ENCODE measurements at regions not wholly inside any gene's neighbourhood (a gene's known extent, or its start where the extent isn't known, plus 50 kb on each side); places are given as distances from the start of the nearest gene placed in this dataset.
"Not testable (repeated sequence)": the region's sequence is repeated elsewhere in the genome, so short reads cannot be mapped to it uniquely, and the experiment has no call there.

GRCh38 chr5:60023255-60023654 is 129.7 kb upstream of the PDE4D start:
- H3K36me3 ChIP-seq (ENCODE audit: insufficient read depth, low read length) = no peaks in the 10 kb centered on the region
- TF ChIP-seq, protein P1, sequence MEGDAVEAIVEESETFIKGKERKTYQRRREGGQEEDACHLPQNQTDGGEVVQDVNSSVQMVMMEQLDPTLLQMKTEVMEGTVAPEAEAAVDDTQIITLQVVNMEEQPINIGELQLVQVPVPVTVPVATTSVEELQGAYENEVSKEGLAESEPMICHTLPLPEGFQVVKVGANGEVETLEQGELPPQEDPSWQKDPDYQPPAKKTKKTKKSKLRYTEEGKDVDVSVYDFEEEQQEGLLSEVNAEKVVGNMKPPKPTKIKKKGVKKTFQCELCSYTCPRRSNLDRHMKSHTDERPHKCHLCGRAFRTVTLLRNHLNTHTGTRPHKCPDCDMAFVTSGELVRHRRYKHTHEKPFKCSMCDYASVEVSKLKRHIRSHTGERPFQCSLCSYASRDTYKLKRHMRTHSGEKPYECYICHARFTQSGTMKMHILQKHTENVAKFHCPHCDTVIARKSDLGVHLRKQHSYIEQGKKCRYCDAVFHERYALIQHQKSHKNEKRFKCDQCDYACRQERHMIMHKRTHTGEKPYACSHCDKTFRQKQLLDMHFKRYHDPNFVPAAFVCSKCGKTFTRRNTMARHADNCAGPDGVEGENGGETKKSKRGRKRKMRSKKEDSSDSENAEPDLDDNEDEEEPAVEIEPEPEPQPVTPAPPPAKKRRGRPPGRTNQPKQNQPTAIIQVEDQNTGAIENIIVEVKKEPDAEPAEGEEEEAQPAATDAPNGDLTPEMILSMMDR (conservative IDR thresholded peaks at IDR 0.05; ENCODE audit: low read length) = no peak
- TF ChIP-seq EZH2phosphoT487 (IDR thresholded peaks at IDR 0.05; ENCODE audit: borderline replicate concordance) = no peak
- H3K79me2 ChIP-seq (ENCODE audit: insufficient read depth, low read length) = no peaks in the 10 kb centered on the region
- H3K27me3 ChIP-seq (ENCODE audit: insufficient read depth, low read length, poor library complexity, severe bottlenecking) = no peaks in the 10 kb centered on the region
- H3K9me3 ChIP-seq (ENCODE audit: insufficient read depth, low read depth, low read length) = no peaks in the 10 kb centered on the region
- no peak overlapping the region for H2AFZ ChIP-seq (ENCODE audit: low read length)
- no peaks in the 10 kb centered on the region for H3K9me2 ChIP-seq (replicated peaks; ENCODE audit: low read depth, low read length)
- no peak overlapping the region for H3K4me3 ChIP-seq (ENCODE audit: low read length, poor library complexity, severe bottlenecking)
- no peak overlapping the region for H3K4me2 ChIP-seq (ENCODE audit: low read depth, low read length, poor library complexity, severe bottlenecking)
- H3K4me1 ChIP-seq (ENCODE audit: insufficient read depth, low read length, poor library complexity, severe bottlenecking) = no peaks in the 10 kb centered on the region
- H3K9ac ChIP-seq (ENCODE audit: low read depth, low read length, poor library complexity, severe bottlenecking) = no peak overlapping the region
- H4K20me1 ChIP-seq (ENCODE audit: insufficient read depth, low read length, poor library complexity, severe bottlenecking) = no peaks in the 10 kb centered on the region
- H3F3A ChIP-seq (ENCODE audit: low read depth) = no peaks in the 10 kb centered on the region

DNA sequence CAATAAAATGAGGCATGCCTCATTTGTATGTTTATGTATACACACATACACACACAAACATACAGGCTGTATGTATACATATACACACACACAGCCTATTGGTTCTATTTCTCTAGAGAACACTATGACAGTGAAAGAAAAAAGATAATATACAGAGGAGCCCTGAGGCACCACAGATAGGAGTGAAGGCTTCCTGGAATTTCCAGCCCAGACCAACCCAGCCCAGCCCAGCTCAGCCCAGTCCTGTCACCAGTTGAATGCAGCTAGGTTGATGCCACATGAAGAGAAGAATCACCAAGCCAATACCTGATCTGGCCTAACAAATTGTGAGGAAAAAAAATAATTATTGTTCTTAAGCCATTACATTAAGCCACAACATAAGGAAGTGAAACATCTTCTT is 126.9 kb upstream of the PDE4D start:
- no peaks in the 10 kb centered on the region for H3K79me2 ChIP-seq (ENCODE audit: insufficient read depth, low read length)
- H3K9me3 ChIP-seq (ENCODE audit: insufficient read depth, low read depth, low read length) = no peaks in the 10 kb centered on the region
- H3K27me3 ChIP-seq (ENCODE audit: insufficient read depth, low read length, poor library complexity, severe bottlenecking) = no peaks in the 10 kb centered on the region
- H3K4me3 ChIP-seq (ENCODE audit: low read length, poor library complexity, severe bottlenecking) = no peak overlapping the region
- H3F3A ChIP-seq (ENCODE audit: low read depth) = no peaks in the 10 kb centered on the region
- H3K4me2 ChIP-seq (ENCODE audit: low read depth, low read length, poor library complexity, severe bottlenecking) = no peak overlapping the region
- H4K20me1 ChIP-seq (ENCODE audit: insufficient read depth, low read length, poor library complexity, severe bottlenecking) = no peaks in the 10 kb centered on the region
- no peak overlapping the region for H3K9ac ChIP-seq (ENCODE audit: low read depth, low read length, poor library complexity, severe bottlenecking)
- H3K36me3 ChIP-seq (ENCODE audit: insufficient read depth, low read length) = no peaks in the 10 kb centered on the region
- no peak overlapping the region for H2AFZ ChIP-seq (ENCODE audit: low read length)
- TF ChIP-seq EZH2phosphoT487 (IDR thresholded peaks at IDR 0.05; ENCODE audit: borderline replicate concordance) = no peak
- TF ChIP-seq, protein P1 (conservative IDR thresholded peaks at IDR 0.05; ENCODE audit: low read length) = no peak
- H3K9me2 ChIP-seq (replicated peaks; ENCODE audit: low read depth, low read length) = no peaks in the 10 kb centered on the region
- no peaks in the 10 kb centered on the region for H3K4me1 ChIP-seq (ENCODE audit: insufficient read depth, low read length, poor library complexity, severe bottlenecking)

DNA sequence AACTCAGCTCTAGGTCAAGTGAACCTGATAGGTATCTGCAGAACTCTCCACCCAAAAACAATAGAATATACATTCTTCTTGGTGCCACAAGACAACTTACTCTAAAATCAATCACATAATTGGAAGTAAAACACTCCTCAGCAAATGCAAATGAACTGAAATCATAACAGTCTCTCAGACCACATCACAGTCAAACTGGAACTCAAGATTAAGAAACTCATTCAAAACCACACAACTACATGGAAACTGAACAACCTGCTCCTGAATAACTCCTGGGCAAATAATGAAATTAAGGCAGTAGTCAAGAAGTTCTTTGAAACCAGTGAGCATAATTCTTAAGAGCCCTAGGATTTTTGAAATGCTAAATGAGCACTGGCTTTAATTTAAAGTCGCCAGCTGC is 125.4 kb upstream of the PDE4D start:
- H3F3A ChIP-seq (ENCODE audit: low read depth) = not testable (repeated sequence)

DNA sequence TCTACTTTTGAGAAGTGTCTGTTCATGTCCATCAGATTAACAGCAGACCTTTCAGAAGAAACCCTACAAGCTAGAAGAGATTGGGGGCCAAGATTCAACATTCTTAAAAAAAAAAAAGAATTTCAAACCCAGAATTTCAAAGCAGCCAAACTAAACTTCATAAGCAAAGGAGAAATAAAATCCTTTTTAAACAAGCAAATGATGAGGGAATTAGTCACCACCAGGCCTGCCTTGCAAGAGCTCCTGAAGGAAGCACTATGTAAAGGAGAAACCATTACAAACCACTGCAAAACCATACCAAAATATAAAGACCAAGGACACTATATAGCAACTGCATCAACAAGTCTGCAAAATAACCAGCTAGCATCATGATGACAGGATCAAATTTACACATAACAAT is 124.6 kb upstream of the PDE4D start:
- no peaks in the 10 kb centered on the region for H3F3A ChIP-seq (ENCODE audit: low read depth)
- H3K9me2 ChIP-seq (replicated peaks; ENCODE audit: low read depth, low read length) = no peaks in the 10 kb centered on the region
- H3K79me2 ChIP-seq (ENCODE audit: insufficient read depth, low read length) = no peaks in the 10 kb centered on the region
- TF ChIP-seq, protein P1 (conservative IDR thresholded peaks at IDR 0.05; ENCODE audit: low read length) = no peak
- TF ChIP-seq EZH2phosphoT487 (IDR thresholded peaks at IDR 0.05; ENCODE audit: borderline replicate concordance) = no peak
- no peaks in the 10 kb centered on the region for H3K9me3 ChIP-seq (ENCODE audit: insufficient read depth, low read depth, low read length)
- H3K9ac ChIP-seq (ENCODE audit: low read depth, low read length, poor library complexity, severe bottlenecking) = no peak overlapping the region
- no peak overlapping the region for H3K4me2 ChIP-seq (ENCODE audit: low read depth, low read length, poor library complexity, severe bottlenecking)
- H3K4me1 ChIP-seq (ENCODE audit: insufficient read depth, low read length, poor library complexity, severe bottlenecking) = no peaks in the 10 kb centered on the region
- no peaks in the 10 kb centered on the region for H3K36me3 ChIP-seq (ENCODE audit: insufficient read depth, low read length)
- no peaks in the 10 kb centered on the region for H3K27me3 ChIP-seq (ENCODE audit: insufficient read depth, low read length, poor library complexity, severe bottlenecking)
- H2AFZ ChIP-seq (ENCODE audit: low read length) = no peak overlapping the region
- H4K20me1 ChIP-seq (ENCODE audit: insufficient read depth, low read length, poor library complexity, severe bottlenecking) = no peaks in the 10 kb centered on the region
- no peak overlapping the region for H3K4me3 ChIP-seq (ENCODE audit: low read length, poor library complexity, severe bottlenecking)

More for the DNA sequence above, 125.4 kb upstream of the PDE4D start:
- H3K9ac ChIP-seq (ENCODE audit: low read depth, low read length, poor library complexity, severe bottlenecking); H3K27me3 ChIP-seq (ENCODE audit: insufficient read depth, low read length, poor library complexity, severe bottlenecking); H4K20me1 ChIP-seq (ENCODE audit: insufficient read depth, low read length, poor library complexity, severe bottlenecking); H3K36me3 ChIP-seq (ENCODE audit: insufficient read depth, low read length); H3K4me3 ChIP-seq (ENCODE audit: low read length, poor library complexity, severe bottlenecking); H3K4me1 ChIP-seq (ENCODE audit: insufficient read depth, low read length, poor library complexity, severe bottlenecking); H3K4me2 ChIP-seq (ENCODE audit: low read depth, low read length, poor library complexity, severe bottlenecking); H2AFZ ChIP-seq (ENCODE audit: low read length); H3K9me2 ChIP-seq (replicated peaks; ENCODE audit: low read depth, low read length); H3K79me2 ChIP-seq (ENCODE audit: insufficient read depth, low read length); H3K9me3 ChIP-seq (ENCODE audit: insufficient read depth, low read depth, low read length): not testable (repeated sequence)

All from Loucy (cell line).